ENCODE measurements at regions not wholly inside any gene's neighbourhood (a gene's known extent, or its start where the extent isn't known, plus 50 kb on each side); places are given as distances from the start of the nearest gene placed in this dataset.

DNA sequence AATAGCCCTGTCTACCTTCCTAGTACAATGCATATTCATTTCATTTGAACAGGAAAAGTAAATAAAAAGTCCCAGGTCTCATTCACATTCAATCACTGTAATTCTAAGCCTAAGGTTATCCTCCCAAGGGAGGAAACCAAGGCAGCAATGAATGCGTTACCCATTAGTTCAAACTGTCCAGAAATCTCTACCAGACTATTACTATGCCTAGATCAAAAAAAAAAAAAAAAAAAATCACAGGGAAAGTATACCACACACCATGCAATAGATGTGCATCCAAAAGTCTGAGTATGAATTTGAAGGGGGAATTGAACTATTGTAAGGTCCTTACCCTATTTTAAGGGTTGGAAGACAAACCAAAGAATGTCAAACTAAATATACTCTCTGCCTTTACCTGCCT, 598.0 kb upstream of the API5 start:
- Histone ChIP-seq H3K9me2 (ENCODE audit: insufficient read depth, low read length) (no peaks in the 10 kb centered on the region), H3K4me1 (ENCODE audit: insufficient read depth, low read length, poor library complexity, severe bottlenecking) (no peaks in the 10 kb centered on the region), H3K4me3 (ENCODE audit: low read depth, low read length, poor library complexity, severe bottlenecking) (no peak overlapping the region), H3K27ac (ENCODE audit: low read depth, low read length, poor library complexity, severe bottlenecking) (no peak overlapping the region), H2AFZ (ENCODE audit: low read length) (no peak overlapping the region), H3K9me3 (ENCODE audit: low read length) (no peaks in the 10 kb centered on the region), H4K20me1 (ENCODE audit: insufficient read depth, low read length) (no peaks in the 10 kb centered on the region), H3K36me3 (ENCODE audit: insufficient read depth, low read length) (no peaks in the 10 kb centered on the region), H3K4me2 (ENCODE audit: low read length) (no peak overlapping the region), H3K79me2 (ENCODE audit: insufficient read depth, low read depth, low read length) (no peaks in the 10 kb centered on the region)
- POLR2A ChIA-PET, result no interaction called here
- BruUV-seq (replicated peaks), result no TSS peak
- no peak for DNase-seq (ENCODE audit: low spot score)
- CTCF ChIA-PET (ENCODE audit: unreplicated experiment), result no interaction called here
- TF ChIP-seq, protein P1, sequence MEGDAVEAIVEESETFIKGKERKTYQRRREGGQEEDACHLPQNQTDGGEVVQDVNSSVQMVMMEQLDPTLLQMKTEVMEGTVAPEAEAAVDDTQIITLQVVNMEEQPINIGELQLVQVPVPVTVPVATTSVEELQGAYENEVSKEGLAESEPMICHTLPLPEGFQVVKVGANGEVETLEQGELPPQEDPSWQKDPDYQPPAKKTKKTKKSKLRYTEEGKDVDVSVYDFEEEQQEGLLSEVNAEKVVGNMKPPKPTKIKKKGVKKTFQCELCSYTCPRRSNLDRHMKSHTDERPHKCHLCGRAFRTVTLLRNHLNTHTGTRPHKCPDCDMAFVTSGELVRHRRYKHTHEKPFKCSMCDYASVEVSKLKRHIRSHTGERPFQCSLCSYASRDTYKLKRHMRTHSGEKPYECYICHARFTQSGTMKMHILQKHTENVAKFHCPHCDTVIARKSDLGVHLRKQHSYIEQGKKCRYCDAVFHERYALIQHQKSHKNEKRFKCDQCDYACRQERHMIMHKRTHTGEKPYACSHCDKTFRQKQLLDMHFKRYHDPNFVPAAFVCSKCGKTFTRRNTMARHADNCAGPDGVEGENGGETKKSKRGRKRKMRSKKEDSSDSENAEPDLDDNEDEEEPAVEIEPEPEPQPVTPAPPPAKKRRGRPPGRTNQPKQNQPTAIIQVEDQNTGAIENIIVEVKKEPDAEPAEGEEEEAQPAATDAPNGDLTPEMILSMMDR (conservative IDR thresholded peaks at IDR 0.05; ENCODE audit: low read length), result no peak
- TF ChIP-seq EZH2phosphoT487 (IDR thresholded peaks at IDR 0.05; ENCODE audit: borderline replicate concordance, low read depth, low read length), result no peak
- intact Hi-C loops (cut with micrococcal nuclease; ENCODE audit: unreplicated experiment), result no loop called here

DNA sequence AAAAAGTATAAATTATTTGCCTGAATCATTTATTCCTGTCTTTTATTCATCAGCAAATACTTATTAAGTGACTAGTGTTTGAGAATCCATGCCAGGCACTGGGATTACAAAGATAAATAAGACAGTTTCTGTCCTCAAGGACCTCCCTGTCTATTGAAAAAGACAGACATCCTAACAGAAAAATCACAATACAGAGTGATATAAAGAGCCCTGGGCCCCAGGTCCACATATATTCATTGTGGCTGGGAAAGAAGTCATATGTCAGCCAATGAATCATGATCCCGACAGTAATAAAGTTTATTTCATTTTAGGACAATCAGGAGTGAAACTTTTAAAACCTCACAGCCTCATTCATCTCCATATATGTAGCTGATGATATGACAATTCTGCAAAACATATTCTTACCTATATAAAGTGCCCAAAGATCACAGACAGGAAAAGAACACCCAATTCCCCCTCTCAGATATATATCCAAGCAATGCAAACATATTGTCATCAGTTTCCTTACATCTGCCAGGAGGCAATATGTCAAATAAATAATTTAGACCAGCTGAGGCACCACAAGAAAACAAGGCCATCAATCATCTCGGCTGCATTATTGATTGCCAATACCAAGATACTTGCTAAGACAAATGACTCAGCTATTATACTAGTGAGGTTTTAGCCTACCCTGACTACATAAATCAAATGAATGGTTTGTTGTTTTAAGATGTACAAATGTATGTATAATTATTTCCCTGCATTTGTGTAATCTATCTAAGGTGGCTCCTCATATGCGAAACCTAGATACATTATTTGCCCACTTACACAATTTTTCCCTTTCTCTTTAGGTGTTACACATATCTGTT, 590.9 kb upstream of the API5 start:
- Histone ChIP-seq H3K9me2 (ENCODE audit: insufficient read depth, low read length) (no peaks in the 10 kb centered on the region), H3K4me3 (ENCODE audit: low read depth, low read length, poor library complexity, severe bottlenecking) (no peak overlapping the region), H3K36me3 (ENCODE audit: insufficient read depth, low read length) (no peaks in the 10 kb centered on the region), H4K20me1 (ENCODE audit: insufficient read depth, low read length) (no peaks in the 10 kb centered on the region), H3K9me3 (ENCODE audit: low read length) (no peaks in the 10 kb centered on the region), H3K79me2 (ENCODE audit: insufficient read depth, low read depth, low read length) (no peaks in the 10 kb centered on the region), H3K4me1 (ENCODE audit: insufficient read depth, low read length, poor library complexity, severe bottlenecking) (no peaks in the 10 kb centered on the region), H2AFZ (ENCODE audit: low read length) (no peak overlapping the region), H3K4me2 (ENCODE audit: low read length) (no peak overlapping the region), H3K27ac (ENCODE audit: low read depth, low read length, poor library complexity, severe bottlenecking) (no peak overlapping the region)
- intact Hi-C loops (cut with micrococcal nuclease; ENCODE audit: unreplicated experiment), result no loop called here
- CTCF ChIA-PET (ENCODE audit: unreplicated experiment), result no interaction called here
- TF ChIP-seq, protein P1 (conservative IDR thresholded peaks at IDR 0.05; ENCODE audit: low read length), result no peak
- TF ChIP-seq EZH2phosphoT487 (IDR thresholded peaks at IDR 0.05; ENCODE audit: borderline replicate concordance, low read depth, low read length), result no peak
- BruUV-seq (replicated peaks), result no TSS peak
- POLR2A ChIA-PET, result no interaction called here
- DNase-seq (ENCODE audit: low spot score), result no peak

DNA sequence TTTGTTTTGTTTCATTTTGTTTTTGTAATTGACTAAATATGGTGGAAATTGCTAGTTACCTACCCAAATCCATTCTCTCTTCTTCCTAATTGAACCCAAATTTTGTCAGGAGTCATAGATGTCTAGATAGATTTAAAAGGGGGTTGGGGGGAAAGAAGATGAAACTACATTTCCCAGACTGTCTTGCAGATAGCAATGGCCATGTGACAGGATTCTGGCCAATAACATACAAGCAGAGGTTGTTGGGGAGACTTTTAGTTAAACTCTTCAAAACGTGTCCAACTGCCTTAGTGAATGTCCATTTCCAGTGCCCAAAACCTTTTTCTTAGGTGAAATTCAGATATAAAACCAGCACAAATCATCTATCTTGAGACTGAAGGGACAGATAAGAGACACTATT, 583.9 kb upstream of the API5 start:
- POLR2A ChIA-PET, result no interaction called here

More for the DNA sequence above, 583.9 kb upstream of the API5 start:
- CTCF ChIA-PET (ENCODE audit: unreplicated experiment), result no interaction called here
- Histone ChIP-seq H3K9me3 (ENCODE audit: low read length) (no peaks in the 10 kb centered on the region), H2AFZ (ENCODE audit: low read length) (no peak overlapping the region), H3K79me2 (ENCODE audit: insufficient read depth, low read depth, low read length) (no peaks in the 10 kb centered on the region), H3K27ac (ENCODE audit: low read depth, low read length, poor library complexity, severe bottlenecking) (no peak overlapping the region), H3K9me2 (ENCODE audit: insufficient read depth, low read length) (no peaks in the 10 kb centered on the region), H3K4me2 (ENCODE audit: low read length) (no peak overlapping the region), H4K20me1 (ENCODE audit: insufficient read depth, low read length) (no peaks in the 10 kb centered on the region), H3K4me3 (ENCODE audit: low read depth, low read length, poor library complexity, severe bottlenecking) (no peak overlapping the region), H3K4me1 (ENCODE audit: insufficient read depth, low read length, poor library complexity, severe bottlenecking) (no peaks in the 10 kb centered on the region), H3K36me3 (ENCODE audit: insufficient read depth, low read length) (no peaks in the 10 kb centered on the region)
- TF ChIP-seq, protein P1 (conservative IDR thresholded peaks at IDR 0.05; ENCODE audit: low read length), result no peak
- TF ChIP-seq EZH2phosphoT487 (IDR thresholded peaks at IDR 0.05; ENCODE audit: borderline replicate concordance, low read depth, low read length), result no peak
- BruUV-seq (replicated peaks), result no TSS peak
- intact Hi-C loops (cut with micrococcal nuclease; ENCODE audit: unreplicated experiment), result no loop called here
- DNase-seq (ENCODE audit: low spot score), result no peak

Data from OCI-LY7 (cell line).